Gastroesophageal sphincter (tissue), 3 donors: ENCODE measurements at regions not wholly inside any gene's neighbourhood (a gene's known extent, or its start where the extent isn't known, plus 50 kb on each side); places are given as distances from the start of the nearest gene placed in this dataset.

Experiments
- EP300 ChIP-seq: sonication (generic); formaldehyde crosslinking; IDR thresholded peaks from one replicate; pipeline ENCODE4 v1.6.1; 2017; ENCODE audit warnings: antibody characterized with exemption, mild to moderate bottlenecking
- POLR2AphosphoS5 ChIP-seq: sonication (generic); formaldehyde crosslinking; IDR thresholded peaks from one replicate; pipeline ENCODE4 v1.6.1; 2017; ENCODE audit warnings: antibody characterized with exemption
- TF ChIP-seq, protein P1 (sequence below), 4 experiments: fragments of 200-600 bp in 2 of 4; fragments of 450-650 bp in 2 of 4; sonication (generic) in 1 of 4; IDR thresholded peaks; one replicate each; pipeline ENCODE4 v1.5.1; 2017 to 2019; ENCODE audit warnings: antibody characterized with exemption in 4 of 4, mild to moderate bottlenecking in 2 of 4, moderate library complexity in 2 of 4

- TF ChIP-seq, protein P1, sequence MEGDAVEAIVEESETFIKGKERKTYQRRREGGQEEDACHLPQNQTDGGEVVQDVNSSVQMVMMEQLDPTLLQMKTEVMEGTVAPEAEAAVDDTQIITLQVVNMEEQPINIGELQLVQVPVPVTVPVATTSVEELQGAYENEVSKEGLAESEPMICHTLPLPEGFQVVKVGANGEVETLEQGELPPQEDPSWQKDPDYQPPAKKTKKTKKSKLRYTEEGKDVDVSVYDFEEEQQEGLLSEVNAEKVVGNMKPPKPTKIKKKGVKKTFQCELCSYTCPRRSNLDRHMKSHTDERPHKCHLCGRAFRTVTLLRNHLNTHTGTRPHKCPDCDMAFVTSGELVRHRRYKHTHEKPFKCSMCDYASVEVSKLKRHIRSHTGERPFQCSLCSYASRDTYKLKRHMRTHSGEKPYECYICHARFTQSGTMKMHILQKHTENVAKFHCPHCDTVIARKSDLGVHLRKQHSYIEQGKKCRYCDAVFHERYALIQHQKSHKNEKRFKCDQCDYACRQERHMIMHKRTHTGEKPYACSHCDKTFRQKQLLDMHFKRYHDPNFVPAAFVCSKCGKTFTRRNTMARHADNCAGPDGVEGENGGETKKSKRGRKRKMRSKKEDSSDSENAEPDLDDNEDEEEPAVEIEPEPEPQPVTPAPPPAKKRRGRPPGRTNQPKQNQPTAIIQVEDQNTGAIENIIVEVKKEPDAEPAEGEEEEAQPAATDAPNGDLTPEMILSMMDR (IDR thresholded peaks at IDR 0.05) = no peak
- TF ChIP-seq EP300 = no peak
- no peak for TF ChIP-seq POLR2AphosphoS5
These were observed 1850.9 kb upstream of the NUDT12 start for GRCh38 chr5:105413406-105413990.
